ENCODE measurements at regions not wholly inside any gene's neighbourhood (a gene's known extent, or its start where the extent isn't known, plus 50 kb on each side); places are given as distances from the start of the nearest gene placed in this dataset.

- in situ Hi-C loops (cut with HindIII; ENCODE audit: low sequenced_read_pairs) = no loop called here
Observed at GRCh38 chr19:32188921-32189320, 156.5 kb upstream of the ZNF507 start.

- in situ Hi-C loops (cut with HindIII; ENCODE audit: low sequenced_read_pairs) = no loop called here
Observed at GRCh38 chr19:32189956-32190706, 155.3 kb upstream of the ZNF507 start.

GRCh38 chr19:32191921-32192320 is 153.5 kb upstream of the ZNF507 start:
- in situ Hi-C loops (cut with HindIII; ENCODE audit: low sequenced_read_pairs) = no loop called here

- in situ Hi-C loops (cut with HindIII; ENCODE audit: low sequenced_read_pairs) = no loop called here
Observed at GRCh38 chr19:32195706-32196610, 149.5 kb upstream of the ZNF507 start.

GRCh38 chr19:32196690-32197420 is 148.6 kb upstream of the ZNF507 start:
- in situ Hi-C loops (cut with HindIII; ENCODE audit: low sequenced_read_pairs) = no loop called here

GRCh38 chr19:32197896-32198882 is 147.2 kb upstream of the ZNF507 start:
- in situ Hi-C loops (cut with HindIII; ENCODE audit: low sequenced_read_pairs) = no loop called here

- in situ Hi-C loops (cut with HindIII; ENCODE audit: low sequenced_read_pairs) = no loop called here
Observed at GRCh38 chr19:32199501-32200040, 145.8 kb upstream of the ZNF507 start.

- in situ Hi-C loops (cut with HindIII; ENCODE audit: low sequenced_read_pairs) = no loop called here
Observed at GRCh38 chr19:32200312-32201038, 144.9 kb upstream of the ZNF507 start.

- in situ Hi-C loops (cut with HindIII; ENCODE audit: low sequenced_read_pairs) = no loop called here
Observed at GRCh38 chr19:32201211-32201610, 144.2 kb upstream of the ZNF507 start.

- in situ Hi-C loops (cut with HindIII; ENCODE audit: low sequenced_read_pairs) = no loop called here
Observed at GRCh38 chr19:32201636-32202051, 143.8 kb upstream of the ZNF507 start.

- in situ Hi-C loops (cut with HindIII; ENCODE audit: low sequenced_read_pairs) = no loop called here
Observed at GRCh38 chr19:32202244-32202643, 143.2 kb upstream of the ZNF507 start.

- in situ Hi-C loops (cut with HindIII; ENCODE audit: low sequenced_read_pairs) = no loop called here
Observed at GRCh38 chr19:32203161-32203560, 142.2 kb upstream of the ZNF507 start.

GRCh38 chr19:32206065-32206464 is 139.3 kb upstream of the ZNF507 start:
- in situ Hi-C loops (cut with HindIII; ENCODE audit: low sequenced_read_pairs) = no loop called here

- in situ Hi-C loops (cut with HindIII; ENCODE audit: low sequenced_read_pairs) = no loop called here
Observed at GRCh38 chr19:32208060-32208459, 137.3 kb upstream of the ZNF507 start.

GRCh38 chr19:32219392-32219791 is 126.0 kb upstream of the ZNF507 start:
- in situ Hi-C loops (cut with HindIII; ENCODE audit: low sequenced_read_pairs) = no loop called here

- in situ Hi-C loops (cut with HindIII; ENCODE audit: low sequenced_read_pairs) = no loop called here
Observed at GRCh38 chr19:32219881-32220472, 125.4 kb upstream of the ZNF507 start.

- in situ Hi-C loops (cut with HindIII; ENCODE audit: low sequenced_read_pairs) = no loop called here
Observed at GRCh38 chr19:32220951-32221350, 124.5 kb upstream of the ZNF507 start.

GRCh38 chr19:32222556-32222955 is 122.9 kb upstream of the ZNF507 start:
- in situ Hi-C loops (cut with HindIII; ENCODE audit: low sequenced_read_pairs) = no loop called here

- in situ Hi-C loops (cut with HindIII; ENCODE audit: low sequenced_read_pairs) = no loop called here
Observed at GRCh38 chr19:32223106-32223505, 122.3 kb upstream of the ZNF507 start.

Data from DLD1 (cell line).